ENCODE measurements at regions not wholly inside any gene's neighbourhood (a gene's known extent, or its start where the extent isn't known, plus 50 kb on each side); places are given as distances from the start of the nearest gene placed in this dataset.

- H3K36me3 ChIP-seq (ENCODE audit: low read depth, missing control alignments) = no peaks in the 10 kb centered on the region
- H3K4me3 ChIP-seq = no peak overlapping the region
- no peaks in the 10 kb centered on the region for H3K9me3 ChIP-seq
- H3K27ac ChIP-seq = no peak overlapping the region
- DNase-seq = no peak
- H3K27me3 ChIP-seq = no peaks in the 10 kb centered on the region
- no peak for TF ChIP-seq POLR2A (IDR thresholded peaks at IDR 0.05)
- 54 to 56% methylated on average over 1 of the region's 1 CpG for WGBS, 2 donors
- no peaks in the 10 kb centered on the region for H3K4me1 ChIP-seq
- intact Hi-C loops (cut with DNase I; ENCODE audit: low total_unique reads) = no loop called here
Observed at GRCh38 chr6:71393471-71393870, 104.9 kb downstream of the OGFRL1 start.

GRCh38 chr6:71393981-71394432 is 105.4 kb downstream of the OGFRL1 start:
- WGBS, 2 donors = 68 to 76% methylated on average over 1 of the region's 1 CpG
- Histone ChIP-seq H3K27me3 (no peaks in the 10 kb centered on the region), H3K4me3 (no peak overlapping the region), H3K27ac (no peak overlapping the region), H3K9me3 (no peaks in the 10 kb centered on the region), H3K4me1 (no peaks in the 10 kb centered on the region), H3K36me3 (ENCODE audit: low read depth, missing control alignments) (no peaks in the 10 kb centered on the region)
- intact Hi-C loops (cut with DNase I; ENCODE audit: low total_unique reads) = no loop called here
- DNase-seq = no peak
- TF ChIP-seq CTCF (IDR thresholded peaks at IDR 0.05) (no peak), POLR2A (IDR thresholded peaks at IDR 0.05) (no peak)

GRCh38 chr6:71394926-71395325 is 106.3 kb downstream of the OGFRL1 start:
- no peak for DNase-seq
- TF ChIP-seq POLR2A (IDR thresholded peaks at IDR 0.05) = no peak
- TF ChIP-seq CTCF (IDR thresholded peaks at IDR 0.05) = no peak
- WGBS, 2 donors = 75 to 85% methylated on average over 2 of the region's 2 CpGs
- Histone ChIP-seq H3K27ac (no peak overlapping the region), H3K36me3 (ENCODE audit: low read depth, missing control alignments) (no peaks in the 10 kb centered on the region), H3K4me3 (no peak overlapping the region), H3K4me1 (no peaks in the 10 kb centered on the region), H3K9me3 (no peaks in the 10 kb centered on the region), H3K27me3 (no peaks in the 10 kb centered on the region)
- intact Hi-C loops (cut with DNase I; ENCODE audit: low total_unique reads) = no loop called here

- Histone ChIP-seq H3K4me1 (no peaks in the 10 kb centered on the region), H3K9me3 (no peaks in the 10 kb centered on the region), H3K36me3 (ENCODE audit: low read depth, missing control alignments) (no peaks in the 10 kb centered on the region), H3K27ac (no peak overlapping the region), H3K4me3 (no peak overlapping the region), H3K27me3 (no peaks in the 10 kb centered on the region)
- intact Hi-C loops (cut with DNase I; ENCODE audit: low total_unique reads) = no loop called here
- WGBS, 2 donors = 88 to 91% methylated on average over 3 of the region's 3 CpGs
- DNase-seq = no peak
- TF ChIP-seq CTCF (IDR thresholded peaks at IDR 0.05) = no peak
- TF ChIP-seq POLR2A (IDR thresholded peaks at IDR 0.05) = no peak
Observed at GRCh38 chr6:71395731-71396409, 107.3 kb downstream of the OGFRL1 start.

GRCh38 chr6:71396410-71396801 is 107.8 kb downstream of the OGFRL1 start:
- intact Hi-C loops (cut with DNase I; ENCODE audit: low total_unique reads) = no loop called here

More at GRCh38 chr6:71396410-71396801, 107.8 kb downstream of the OGFRL1 start:
- Histone ChIP-seq H3K4me3 (no peak overlapping the region), H3K27me3 (no peaks in the 10 kb centered on the region), H3K9me3 (no peaks in the 10 kb centered on the region), H3K27ac (no peak overlapping the region), H3K4me1 (no peaks in the 10 kb centered on the region), H3K36me3 (ENCODE audit: low read depth, missing control alignments) (no peaks in the 10 kb centered on the region)
- DNase-seq = no peak
- TF ChIP-seq CTCF (IDR thresholded peaks at IDR 0.05) (no peak), POLR2A (IDR thresholded peaks at IDR 0.05) (no peak)
- 94 to 100% methylated on average over 2 of the region's 2 CpGs for WGBS, 2 donors

Data from testis (tissue), 2 donors.